B cell (primary cell): ENCODE measurements at regions not wholly inside any gene's neighbourhood (a gene's known extent, or its start where the extent isn't known, plus 50 kb on each side); places are given as distances from the start of the nearest gene placed in this dataset.

Source experiments
- ATAC-seq: fragments of 200-7000 bp; cut with Tn5 transposase; one replicate; pipeline ENCODE4 v1.10.0; 2021; ENCODE audit warnings: low read depth, mild to moderate bottlenecking, moderate number of reproducible peaks, moderate library complexity
- CTCF ChIA-PET: fragments of 350-600 bp; sonication (Branson Sonifier 250); formaldehyde crosslinking; loops from one replicate; lab custom pipeline; 2021; ENCODE audit warnings: antibody characterized with exemption, inconsistent platforms; lab: Charles Lee
- POLR2A ChIA-PET: fragments of 350-600 bp; sonication (Branson Sonifier 250); formaldehyde crosslinking; loops from one replicate; lab custom pipeline; 2021; ENCODE audit warnings: antibody characterized with exemption; lab: Charles Lee
- DNase-seq: peaks from one replicate; pipeline ENCODE4 v3.0.0; 2013
- H2AFZ ChIP-seq: 2 replicates; pipeline ENCODE4 v1.6.1; 2012; ENCODE audit warnings: mild to moderate bottlenecking, low read depth, low read length; ENCODE audit not compliant: insufficient read depth, poor library complexity, severe bottlenecking
- H3K27ac ChIP-seq, 2 donors: 1 replicate in 1 of 2; 2 replicates in 1 of 2; pipeline ENCODE4 v1.5.1; 2012 to 2013; ENCODE audit warnings: low read length in 2 of 2, mild to moderate bottlenecking in 2 of 2, moderate library complexity in 1 of 2
- H3K27me3 ChIP-seq, 4 experiments: fragments of 200-600 bp in 1 of 4; sonication (generic) in 1 of 4; replicated peaks in 1 of 4; 1 replicate in 2 of 4; 2 replicates in 2 of 4; pipeline versions ENCODE4 v1.6.1 to v1.7.0; 2013 to 2016; ENCODE audit warnings: low read length in 3 of 4, mild to moderate bottlenecking in 2 of 4, mixed read lengths in 1 of 4, moderate library complexity in 1 of 4; ENCODE audit not compliant: insufficient read depth in 4 of 4, control insufficient read depth in 3 of 4; ENCODE audit errors: control extremely low read depth in 1 of 4
- H3K36me3 ChIP-seq, 2 experiments: replicated peaks in 1 of 2; 1 replicate in 1 of 2; 2 replicates in 1 of 2; pipeline versions ENCODE4 v1.6.1 to v1.7.1; 2013; ENCODE audit warnings: low read length in 1 of 2; ENCODE audit not compliant: insufficient read depth in 2 of 2, control insufficient read depth in 1 of 2; ENCODE audit errors: control extremely low read depth in 1 of 2, extremely low read depth in 1 of 2
- H3K4me1 ChIP-seq, 2 donors: fragments of 200-600 bp in 1 of 2; sonication (generic) in 1 of 2; 1 replicate in 1 of 2; 2 replicates in 1 of 2; pipeline versions ENCODE4 v1.5.1 to v1.6.1; 2013 to 2017; ENCODE audit warnings: low read length in 2 of 2; ENCODE audit not compliant: control insufficient read depth in 2 of 2, insufficient read depth in 2 of 2
- H3K4me2 ChIP-seq: replicated peaks from 2 replicates; pipeline ENCODE3; 2012; ENCODE audit warnings: mild to moderate bottlenecking, low read depth, low read length; ENCODE audit not compliant: poor library complexity, severe bottlenecking
- H3K4me3 ChIP-seq, 5 experiments: fragments of 200-600 bp in 1 of 5; sonication (generic) in 1 of 5; 1 replicate in 3 of 5; 2 replicates in 2 of 5; pipeline versions ENCODE4 v1.5.1 to v1.7.0; 2011 to 2016; ENCODE audit warnings: low read length in 4 of 5, mild to moderate bottlenecking in 4 of 5, low read depth in 2 of 5, control low read depth in 1 of 5, moderate library complexity in 1 of 5; ENCODE audit not compliant: insufficient read depth in 1 of 5; ENCODE audit errors: control extremely low read depth in 1 of 5, extremely low read depth in 1 of 5
- H3K79me2 ChIP-seq: fragments of 200-600 bp; sonication (generic); one replicate; pipeline ENCODE4 v1.6.0; 2016; ENCODE audit warnings: low read length; ENCODE audit not compliant: control insufficient read depth, insufficient read depth
- H3K9ac ChIP-seq: fragments of 200-600 bp; sonication (generic); 2 replicates; pipeline ENCODE4 v1.6.1; 2017; ENCODE audit warnings: mild to moderate bottlenecking, low read length, moderate library complexity
- H3K9me3 ChIP-seq, 3 donors: one replicate each; pipeline versions ENCODE4 v1.6.1 to v1.7.1; 2013; ENCODE audit warnings: low read length in 2 of 3; ENCODE audit not compliant: control insufficient read depth in 2 of 3, insufficient read depth in 1 of 3; ENCODE audit errors: control extremely low read depth in 1 of 3
- H4K20me1 ChIP-seq: 2 replicates; pipeline ENCODE4 v1.6.0; 2012; ENCODE audit warnings: mild to moderate bottlenecking, low read length; ENCODE audit not compliant: insufficient read depth, control insufficient read depth, poor library complexity, severe bottlenecking
- H3K27ac Mint-ChIP-seq: one replicate; pipeline ENCODE4 v1.8.0; 2021; ENCODE audit warnings: mixed read lengths
- H3K27me3 Mint-ChIP-seq: one replicate; pipeline ENCODE4 v1.8.0; 2021; ENCODE audit warnings: mixed read lengths
- H3K4me1 Mint-ChIP-seq: one replicate; pipeline ENCODE4 v1.8.0; 2021; ENCODE audit warnings: mixed read lengths
- H3K4me3 Mint-ChIP-seq: one replicate; pipeline ENCODE4 v1.8.0; 2021; ENCODE audit warnings: mixed read lengths
- H3K9me3 Mint-ChIP-seq: one replicate; pipeline ENCODE4 v1.8.0; 2022; ENCODE audit warnings: mixed read lengths; ENCODE audit not compliant: insufficient read depth
- EZH2 ChIP-seq: IDR thresholded peaks from 2 replicates; pipeline ENCODE4 v1.6.1; 2012; ENCODE audit warnings: borderline replicate concordance, low read depth, mild to moderate bottlenecking, moderate library complexity, low read length; ENCODE audit not compliant: insufficient read depth, poor library complexity, severe bottlenecking
- WGBS: methylation state at CpG from one replicate; pipeline ENCODE4 v1.1.5; 2013; ENCODE audit warnings: missing lambda C conversion rate; ENCODE audit not compliant: insufficient coverage; 5-methylcytosine and 5-hydroxymethylcytosine counted together
- intact Hi-C: fragments of 100-400 bp; cut with micrococcal nuclease; formaldehyde crosslinking; loops from one replicate; pipeline ENCODE4 v1.10.0; 2022
- TF ChIP-seq, protein P1 (sequence below): fragments of 200-600 bp; IDR thresholded peaks from one replicate; pipeline ENCODE4 v1.8.0; 2022; ENCODE audit warnings: antibody characterized with exemption, mild to moderate bottlenecking

DNA sequence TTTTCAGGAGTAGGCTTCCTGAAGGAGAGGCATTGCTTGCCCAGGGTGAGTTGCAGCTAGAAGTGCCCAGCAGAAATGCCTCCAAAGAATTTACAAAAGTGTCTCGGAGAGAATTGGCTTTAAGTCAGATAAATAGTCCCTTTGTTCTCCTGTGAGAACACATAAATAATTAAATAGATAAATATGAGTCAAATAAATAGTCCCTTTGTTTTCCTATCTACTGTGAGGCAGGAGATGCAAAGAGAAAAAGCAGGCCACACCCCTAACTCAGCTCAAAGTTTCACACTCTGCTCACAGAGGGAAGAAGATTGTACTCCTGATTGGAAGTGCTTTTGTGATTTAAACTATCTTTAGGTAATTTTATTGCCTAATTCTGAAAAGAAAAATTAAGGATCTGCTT is 180.7 kb upstream of the PRSS16 start:
- H3K4me3 Mint-ChIP-seq = no peak overlapping the region
- CTCF ChIA-PET = no interaction called here
- WGBS = no CpG with 5 or more reads among the region's 1 CpG

DNA sequence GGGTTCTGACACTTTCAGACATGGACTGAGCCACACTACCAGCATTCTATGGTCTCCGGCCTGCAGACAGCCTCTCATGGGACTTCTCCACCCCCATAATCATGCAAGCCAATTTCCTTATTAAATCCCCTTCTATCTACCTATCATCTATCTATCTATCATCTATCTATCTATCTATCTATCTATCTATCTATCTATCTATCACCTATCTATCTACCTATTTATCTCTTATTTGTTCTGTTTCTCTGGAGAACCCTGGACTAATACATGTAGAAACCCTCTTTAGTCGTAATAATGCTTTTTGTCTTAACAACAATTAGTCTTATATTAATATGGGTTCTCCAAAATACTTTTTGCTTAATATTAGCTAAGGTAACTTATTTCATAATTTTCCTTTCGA is 174.1 kb upstream of the PRSS16 start:
- peaks cover 0 to 15% (median 7%) of the 10 kb centered on the region in 4 experiments for H3K27me3 ChIP-seq
- Mint-ChIP-seq H3K4me1 (no peaks in the 10 kb centered on the region), H3K9me3 (no peaks in the 10 kb centered on the region), H3K27ac (no peak overlapping the region), H3K4me3 (no peak overlapping the region), H3K27me3 (peaks cover 55% of the 10 kb centered on the region)
- H3K27ac ChIP-seq = no peak overlapping the region
- intact Hi-C loops = loop anchor here (10.0 kb wide), 1 partner anchor 899 kb away; no protein-coding TSS in a partner anchor
- no peaks in the 10 kb centered on the region for H3K36me3 ChIP-seq
- no peak overlapping the region for H3K4me2 ChIP-seq
- TF ChIP-seq EZH2 = no peak
- TF ChIP-seq, protein P1, sequence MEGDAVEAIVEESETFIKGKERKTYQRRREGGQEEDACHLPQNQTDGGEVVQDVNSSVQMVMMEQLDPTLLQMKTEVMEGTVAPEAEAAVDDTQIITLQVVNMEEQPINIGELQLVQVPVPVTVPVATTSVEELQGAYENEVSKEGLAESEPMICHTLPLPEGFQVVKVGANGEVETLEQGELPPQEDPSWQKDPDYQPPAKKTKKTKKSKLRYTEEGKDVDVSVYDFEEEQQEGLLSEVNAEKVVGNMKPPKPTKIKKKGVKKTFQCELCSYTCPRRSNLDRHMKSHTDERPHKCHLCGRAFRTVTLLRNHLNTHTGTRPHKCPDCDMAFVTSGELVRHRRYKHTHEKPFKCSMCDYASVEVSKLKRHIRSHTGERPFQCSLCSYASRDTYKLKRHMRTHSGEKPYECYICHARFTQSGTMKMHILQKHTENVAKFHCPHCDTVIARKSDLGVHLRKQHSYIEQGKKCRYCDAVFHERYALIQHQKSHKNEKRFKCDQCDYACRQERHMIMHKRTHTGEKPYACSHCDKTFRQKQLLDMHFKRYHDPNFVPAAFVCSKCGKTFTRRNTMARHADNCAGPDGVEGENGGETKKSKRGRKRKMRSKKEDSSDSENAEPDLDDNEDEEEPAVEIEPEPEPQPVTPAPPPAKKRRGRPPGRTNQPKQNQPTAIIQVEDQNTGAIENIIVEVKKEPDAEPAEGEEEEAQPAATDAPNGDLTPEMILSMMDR = no peak
- no peaks in the 10 kb centered on the region for H3K9me3 ChIP-seq
- ChIA-PET POLR2A (no interaction called here), CTCF (no interaction called here)
- no peak overlapping the region for H3K4me3 ChIP-seq
- no peaks in the 10 kb centered on the region for H3K79me2 ChIP-seq
- 71% methylated on average over 1 of the region's 3 CpGs for WGBS
- peaks cover 0 to under 1% of the 10 kb centered on the region in 2 donors for H3K4me1 ChIP-seq
- H3K9ac ChIP-seq = no peak overlapping the region
- no peak for DNase-seq
- H2AFZ ChIP-seq = no peak overlapping the region
- H4K20me1 ChIP-seq = no peaks in the 10 kb centered on the region
- no peak for ATAC-seq

More for the DNA sequence above, 180.7 kb upstream of the PRSS16 start:
- Histone ChIP-seq H3K4me2 (no peak overlapping the region), H3K79me2 (no peaks in the 10 kb centered on the region), H4K20me1 (no peaks in the 10 kb centered on the region), H2AFZ (no peak overlapping the region), H3K36me3 (no peaks in the 10 kb centered on the region), H3K9me3 (no peaks in the 10 kb centered on the region), H3K27me3 (peaks cover 0 to 7% (median 1%) of the 10 kb centered on the region in 4 experiments), H3K4me3 (no peak overlapping the region), H3K27ac (no peak overlapping the region), H3K9ac (no peak overlapping the region), H3K4me1 (no peaks in the 10 kb centered on the region)
- TF ChIP-seq, protein P1 = no peak
- TF ChIP-seq EZH2 = no peak
- intact Hi-C loops = no loop called here
- Mint-ChIP-seq H3K9me3 (no peaks in the 10 kb centered on the region), H3K4me1 (no peaks in the 10 kb centered on the region), H3K27me3 (peaks cover 33% of the 10 kb centered on the region), H3K27ac (no peak overlapping the region)
- POLR2A ChIA-PET = no interaction called here
- ATAC-seq (no peak), DNase-seq (no peak)
